SK-N-SH (cell line): ENCODE measurements at regions not wholly inside any gene's neighbourhood (a gene's known extent, or its start where the extent isn't known, plus 50 kb on each side); places are given as distances from the start of the nearest gene placed in this dataset.

ENCODE experiments used
- CTCF ChIA-PET: fragments of 300-600, 350-600 bp; formaldehyde crosslinking; extraction: SDS; loops from one replicate; lab custom pipeline; 2021; lab: Yijun Ruan, JAX
- POLR2A ChIA-PET: fragments of 350-600 bp; sonication (Branson Sonifier 250); formaldehyde crosslinking; extraction: SDS; loops from one replicate; lab custom pipeline; 2020; ENCODE audit warnings: antibody characterized with exemption, inconsistent platforms; lab: Yijun Ruan, JAX
- DNase-seq: peaks from one replicate; pipeline ENCODE4 v3.0.0; 2012
- H2AFZ ChIP-seq: fragments of 200-600 bp; sonication (generic); 2 replicates; pipeline ENCODE4 v1.8.1; 2016; ENCODE audit warnings: antibody characterized with exemption, mild to moderate bottlenecking, low read depth
- H3F3A ChIP-seq: fragments of 200-600 bp; sonication (generic); replicated peaks from 2 replicates; pipeline ENCODE3; 2016; ENCODE audit warnings: antibody characterized with exemption, mild to moderate bottlenecking; ENCODE audit not compliant: insufficient read depth
- H3K27ac ChIP-seq, 2 experiments: fragments of 200-500 bp in 1 of 2; fragments of 200-600 bp in 1 of 2; sonication (Bioruptor generic) in 1 of 2; sonication (generic), shearing (Covaris generic) in 1 of 2; 2 replicates each; pipeline versions ENCODE4 v1.5.1 to v1.6.1; 2014 to 2016; ENCODE audit warnings: low read depth in 2 of 2, inconsistent platforms in 1 of 2, low read length in 1 of 2, mild to moderate bottlenecking in 1 of 2, mixed read lengths in 1 of 2
- H3K27me3 ChIP-seq: fragments of 200-600 bp; sonication (generic), shearing (Covaris generic); 2 replicates; pipeline ENCODE4 v1.6.1; 2016; ENCODE audit warnings: mixed run types; ENCODE audit not compliant: insufficient read depth
- H3K36me3 ChIP-seq, 2 experiments: fragments of 200-500 bp in 1 of 2; fragments of 200-600 bp in 1 of 2; sonication (Bioruptor generic) in 1 of 2; sonication (generic) in 1 of 2; replicated peaks in 1 of 2; 2 replicates each; pipeline versions ENCODE3 to v1.5.1; 2014 to 2016; ENCODE audit warnings: low read length in 1 of 2, mild to moderate bottlenecking in 1 of 2; ENCODE audit not compliant: insufficient read depth in 2 of 2, control insufficient read depth in 1 of 2
- H3K4me1 ChIP-seq, 2 experiments: fragments of 200-500 bp in 1 of 2; fragments of 200-600 bp in 1 of 2; sonication (Bioruptor generic) in 1 of 2; sonication (generic), shearing (Covaris generic) in 1 of 2; 2 replicates each; pipeline versions ENCODE4 v1.5.1 to v1.6.1; 2014 to 2016; ENCODE audit warnings: low read depth in 1 of 2, low read length in 1 of 2, mixed run types in 1 of 2; ENCODE audit not compliant: insufficient read depth in 2 of 2, control insufficient read depth in 1 of 2
- H3K4me2 ChIP-seq: fragments of 200-600 bp; sonication (generic), shearing (Covaris generic); 2 replicates; pipeline ENCODE4 v1.6.1; 2017; ENCODE audit warnings: mixed run types
- H3K4me3 ChIP-seq, 2 experiments: fragments of 200-500 bp in 1 of 2; fragments of 200-600 bp in 1 of 2; sonication (Bioruptor generic) in 1 of 2; sonication (generic), shearing (Covaris generic) in 1 of 2; 2 replicates each; pipeline versions ENCODE4 v1.5.1 to v1.8.1; 2014 to 2016; ENCODE audit warnings: low read depth in 2 of 2, inconsistent platforms in 1 of 2, low read length in 1 of 2, mild to moderate bottlenecking in 1 of 2, mixed read lengths in 1 of 2, moderate library complexity in 1 of 2
- H3K79me2 ChIP-seq: fragments of 200-600 bp; sonication (generic); 2 replicates; pipeline ENCODE4 v1.8.1; 2017; ENCODE audit warnings: mild to moderate bottlenecking; ENCODE audit not compliant: insufficient read depth
- H3K9ac ChIP-seq: fragments of 200-600 bp; sonication (generic); 2 replicates; pipeline ENCODE4 v1.6.1; 2017; ENCODE audit warnings: mixed run types
- H3K9me2 ChIP-seq: fragments of 200-600 bp; sonication (generic); 2 replicates; pipeline ENCODE4 v1.6.1; 2017; ENCODE audit warnings: mixed run types
- H3K9me3 ChIP-seq: fragments of 200-600 bp; sonication (generic); 2 replicates; pipeline ENCODE4 v1.6.1; 2017; ENCODE audit warnings: mixed run types, mild to moderate bottlenecking, moderate library complexity
- H4K20me1 ChIP-seq: fragments of 200-600 bp; sonication (generic); 2 replicates; pipeline ENCODE4 v1.6.1; 2017; ENCODE audit warnings: mild to moderate bottlenecking, mixed run types; ENCODE audit not compliant: insufficient read depth
- CHD2 ChIP-seq: fragments of 150-350 bp; IDR thresholded peaks from 2 replicates; pipeline ENCODE4 v1.6.1; 2018; ENCODE audit warnings: low read length; ENCODE audit not compliant: partially characterized antibody
- CTCF ChIP-seq: fragments of 200-600 bp; sonication (generic); IDR thresholded peaks from 2 replicates; pipeline ENCODE4 v1.6.1; 2017; ENCODE audit warnings: antibody characterized with exemption, mild to moderate bottlenecking, moderate library complexity
- EP300 ChIP-seq, 2 experiments: IDR thresholded peaks; 2 replicates each; pipeline versions ENCODE4 v1.4.0 to v1.6.1; 2012; ENCODE audit warnings: borderline replicate concordance in 1 of 2, low read depth in 1 of 2, low read length in 1 of 2
- FOSL2 ChIP-seq: IDR thresholded peaks from 2 replicates; pipeline ENCODE4 v1.4.0; 2012; ENCODE audit warnings: low read depth, mild to moderate bottlenecking, moderate library complexity, borderline replicate concordance
- FOXJ3 ChIP-seq: sonication (generic); formaldehyde crosslinking; IDR thresholded peaks from 2 replicates; pipeline ENCODE4 v1.5.1; 2020; ENCODE audit warnings: mild to moderate bottlenecking, missing genetic modification reagents
- GABPA ChIP-seq: IDR thresholded peaks from 2 replicates; pipeline ENCODE4 v1.4.0; 2012; ENCODE audit warnings: low read depth, mild to moderate bottlenecking
- IRF3 ChIP-seq: fragments of 150-350 bp; IDR thresholded peaks from 2 replicates; pipeline ENCODE4 v1.6.1; 2016; ENCODE audit warnings: mild to moderate bottlenecking, low read depth, low read length
- RAD21 ChIP-seq: IDR thresholded peaks from 2 replicates; pipeline ENCODE4 v1.6.1; 2012; ENCODE audit warnings: mild to moderate bottlenecking, low read length
- RCOR1 ChIP-seq: fragments of 150-350 bp; IDR thresholded peaks from 2 replicates; pipeline ENCODE4 v1.6.1; 2017; ENCODE audit warnings: antibody characterized with exemption, low read length
- RFX5 ChIP-seq: IDR thresholded peaks from 2 replicates; pipeline ENCODE4 v1.6.1; 2012; ENCODE audit warnings: mild to moderate bottlenecking, improper control_type of control experiment, low read length
- RXRA ChIP-seq: IDR thresholded peaks from 2 replicates; pipeline ENCODE4 v1.4.0; 2012; ENCODE audit warnings: low read depth, mild to moderate bottlenecking, borderline replicate concordance
- SIN3A ChIP-seq: IDR thresholded peaks from 2 replicates; pipeline ENCODE4 v1.6.1; 2012; ENCODE audit warnings: low read depth, mild to moderate bottlenecking, low read length, moderate library complexity, borderline replicate concordance
- SMC3 ChIP-seq: IDR thresholded peaks from 2 replicates; pipeline ENCODE4 v1.6.1; 2012; ENCODE audit warnings: low read depth, low read length, improper control_type of control experiment
- TAF1 ChIP-seq: IDR thresholded peaks from 2 replicates; pipeline ENCODE4 v1.6.1; 2012; ENCODE audit warnings: low read depth, mild to moderate bottlenecking, low read length, moderate library complexity, borderline replicate concordance
- TCF12 ChIP-seq: IDR thresholded peaks from 2 replicates; pipeline ENCODE4 v1.4.0; 2012
- USF2 ChIP-seq: fragments of 150-350 bp; IDR thresholded peaks from 2 replicates; pipeline ENCODE4 v1.6.1; 2017; ENCODE audit warnings: antibody characterized with exemption, low read length, low read depth, borderline replicate concordance
- ZBTB33 ChIP-seq: IDR thresholded peaks from 2 replicates; pipeline ENCODE4 v1.4.0; 2012; ENCODE audit warnings: low read depth, borderline replicate concordance
- WGBS: methylation state at CpG from one replicate; pipeline ENCODE4 v1.1.6; 2017; ENCODE audit warnings: low lambda C conversion rate; 5-methylcytosine and 5-hydroxymethylcytosine counted together
- TF ChIP-seq, protein P1 (sequence below): IDR thresholded peaks from 2 replicates; pipeline ENCODE4 v1.4.0; 2012; ENCODE audit warnings: low read depth

GRCh38 chr11:19366992-19367709, 126.4 kb upstream of the E2F8 start:
- H2AFZ ChIP-seq, result no peak overlapping the region
- no peaks in the 10 kb centered on the region for H3K79me2 ChIP-seq
- 0 out of 4 replicates have a peak, but pooled peaks cover 0 to 10% of the 10 kb centered on the region in 2 experiments for H3K4me1 ChIP-seq
- no peaks in the 10 kb centered on the region for H4K20me1 ChIP-seq
- H3K4me2 ChIP-seq, result no peak overlapping the region
- H3K36me3 ChIP-seq, result no peaks in the 10 kb centered on the region
- no peak overlapping the region for H3K9ac ChIP-seq
- no peak for DNase-seq
- ChIA-PET CTCF (interaction anchor here (1.0 kb wide), 2 partner anchors 9 to 17 kb away, joined by 3 read pairs; no protein-coding TSS in a partner anchor), POLR2A (no interaction called here)
- H3K27ac ChIP-seq, result peak overlapping the region in 1 of 2 experiments; percentile 14; a peak in 1 of 4 replicates
- no peaks in the 10 kb centered on the region for H3K9me2 ChIP-seq
- no peaks in the 10 kb centered on the region; the same call in 1 of the 2 replicates for H3K27me3 ChIP-seq
- peaks cover 12% of the 10 kb centered on the region for H3F3A ChIP-seq
- WGBS, result 100% methylated on average over 2 of the region's 2 CpGs
- no peaks in the 10 kb centered on the region for H3K9me3 ChIP-seq
- H3K4me3 ChIP-seq, result no peak overlapping the region
- TF ChIP-seq CHD2, result no peak
- TF ChIP-seq FOSL2, result no peak
- TF ChIP-seq IRF3, result no peak
- TF ChIP-seq, protein P1, sequence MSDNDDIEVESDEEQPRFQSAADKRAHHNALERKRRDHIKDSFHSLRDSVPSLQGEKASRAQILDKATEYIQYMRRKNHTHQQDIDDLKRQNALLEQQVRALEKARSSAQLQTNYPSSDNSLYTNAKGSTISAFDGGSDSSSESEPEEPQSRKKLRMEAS, result no peak
- TF ChIP-seq SMC3, result no peak
- no peak for TF ChIP-seq GABPA
- no peak for TF ChIP-seq EP300 (IDR thresholded peaks at IDR 0.05; ENCODE audit: borderline replicate concordance in 1 of 2, low read depth in 1 of 2, low read length in 1 of 2)
- no peak for TF ChIP-seq TCF12
- no peak for TF ChIP-seq TAF1
- no peak for TF ChIP-seq CTCF
- TF ChIP-seq RCOR1, result no peak
- TF ChIP-seq SIN3A, result no peak
- TF ChIP-seq RXRA, result no peak
- no peak for TF ChIP-seq RFX5
- no peak for TF ChIP-seq ZBTB33
- no peak for TF ChIP-seq RAD21
- TF ChIP-seq USF2, result no peak
- no peak for TF ChIP-seq FOXJ3
